ENCODE measurements at regions not wholly inside any gene's neighbourhood (a gene's known extent, or its start where the extent isn't known, plus 50 kb on each side); places are given as distances from the start of the nearest gene placed in this dataset.

GRCh38 chr14:104444159-104445030, 135.2 kb upstream of the C14orf180 start:
- DNase-seq: no peak

GRCh38 chr14:104445086-104445485, 134.5 kb upstream of the C14orf180 start:
- no peak for DNase-seq

- no peak for DNase-seq
These were observed 133.7 kb upstream of the C14orf180 start for GRCh38 chr14:104445832-104446381.

- DNase-seq: no peak
These were observed 133.0 kb upstream of the C14orf180 start for GRCh38 chr14:104446611-104447010.

GRCh38 chr14:104447750-104448149, 131.8 kb upstream of the C14orf180 start:
- no peak for DNase-seq

- DNase-seq: no peak
These were observed 131.2 kb upstream of the C14orf180 start for GRCh38 chr14:104448321-104448720.

- DNase-seq: no peak
These were observed 130.8 kb upstream of the C14orf180 start for GRCh38 chr14:104448721-104449120.

- no peak for DNase-seq
These were observed 128.7 kb upstream of the C14orf180 start for GRCh38 chr14:104450811-104451401.

- DNase-seq: no peak
These were observed 128.1 kb upstream of the C14orf180 start for GRCh38 chr14:104451474-104451873.

GRCh38 chr14:104458845-104459244, 120.7 kb upstream of the C14orf180 start:
- DNase-seq: no peak

GRCh38 chr14:104460791-104461651, 118.5 kb upstream of the C14orf180 start:
- no peak for DNase-seq

GRCh38 chr14:104461676-104462449, 117.7 kb upstream of the C14orf180 start:
- DNase-seq: no peak

GRCh38 chr14:104462651-104463630, 116.6 kb upstream of the C14orf180 start:
- no peak for DNase-seq

GRCh38 chr14:104464907-104465306, 114.7 kb upstream of the C14orf180 start:
- DNase-seq: no peak

GRCh38 chr14:104465482-104466390, 113.8 kb upstream of the C14orf180 start:
- no peak for DNase-seq

- no peak for DNase-seq
These were observed 112.3 kb upstream of the C14orf180 start for GRCh38 chr14:104467236-104467635.

- DNase-seq: no peak
These were observed 111.9 kb upstream of the C14orf180 start for GRCh38 chr14:104467641-104468040.

- DNase-seq: no peak
These were observed 110.0 kb upstream of the C14orf180 start for GRCh38 chr14:104469591-104469990.

GRCh38 chr14:104470588-104470987, 109.0 kb upstream of the C14orf180 start:
- DNase-seq: no peak

- no peak for DNase-seq
These were observed 108.5 kb upstream of the C14orf180 start for GRCh38 chr14:104471114-104471513.
